ENCODE measurements at regions not wholly inside any gene's neighbourhood (a gene's known extent, or its start where the extent isn't known, plus 50 kb on each side); places are given as distances from the start of the nearest gene placed in this dataset.

GRCh38 chr3:20254268-20255117, 68.5 kb upstream of the SGO1 start:
- H3K4me1 ChIP-seq (ENCODE audit: control insufficient read depth in 2 of 3, insufficient read depth in 2 of 3, low read depth in 1 of 3, low read length in 3 of 3) = no peaks in the 10 kb centered on the region

GRCh38 chr3:20250786-20251185, 64.8 kb upstream of the SGO1 start:
- no peak for FAIRE-seq
- intact Hi-C loops (cut with DNase I) = no loop called here
- no peak overlapping the region for H3K9ac ChIP-seq (ENCODE audit: low read length in 3 of 3)
- H3K4me3 ChIP-seq (ENCODE audit: low read length in 3 of 3) = no peak overlapping the region
- TF ChIP-seq CTCF (IDR thresholded peaks at IDR 0.05; ENCODE audit: borderline replicate concordance, extremely low read depth, insufficient read depth) = no peak
- no peaks in the 10 kb centered on the region for H3K9me3 ChIP-seq (ENCODE audit: control insufficient read depth in 2 of 3, insufficient read depth in 1 of 3, low read length in 3 of 3)
- no peak overlapping the region for H3K27ac ChIP-seq (ENCODE audit: low read depth in 2 of 2, low read length in 2 of 2)
- H3K4me1 ChIP-seq (ENCODE audit: control insufficient read depth in 2 of 3, insufficient read depth in 2 of 3, low read depth in 1 of 3, low read length in 3 of 3) = no peaks in the 10 kb centered on the region
- DNase-seq = no peak
- H3K27me3 ChIP-seq (ENCODE audit: control insufficient read depth, insufficient read depth, low read length) = no peaks in the 10 kb centered on the region
- no peaks in the 10 kb centered on the region for H3K36me3 ChIP-seq (ENCODE audit: control insufficient read depth in 2 of 3, insufficient read depth in 3 of 3, low read length in 3 of 3)

More at GRCh38 chr3:20254268-20255117, 68.5 kb upstream of the SGO1 start:
- no peaks in the 10 kb centered on the region for H3K9me3 ChIP-seq (ENCODE audit: control insufficient read depth in 2 of 3, insufficient read depth in 1 of 3, low read length in 3 of 3)
- DNase-seq = peak in 1 of 5 donors; percentile 1
- no peak overlapping the region for H3K4me3 ChIP-seq (ENCODE audit: low read length in 3 of 3)
- H3K27me3 ChIP-seq (ENCODE audit: control insufficient read depth, insufficient read depth, low read length) = no peaks in the 10 kb centered on the region
- no peak overlapping the region for H3K9ac ChIP-seq (ENCODE audit: low read length in 3 of 3)
- no peak for TF ChIP-seq CTCF (IDR thresholded peaks at IDR 0.05; ENCODE audit: borderline replicate concordance, extremely low read depth, insufficient read depth)
- intact Hi-C loops (cut with DNase I) = no loop called here
- no peak overlapping the region for H3K27ac ChIP-seq (ENCODE audit: low read depth in 2 of 2, low read length in 2 of 2)
- no peak for FAIRE-seq
- H3K36me3 ChIP-seq (ENCODE audit: control insufficient read depth in 2 of 3, insufficient read depth in 3 of 3, low read length in 3 of 3) = no peaks in the 10 kb centered on the region

GRCh38 chr3:20250314-20250713, 64.3 kb upstream of the SGO1 start:
- Histone ChIP-seq H3K36me3 (ENCODE audit: control insufficient read depth in 2 of 3, insufficient read depth in 3 of 3, low read length in 3 of 3) (no peaks in the 10 kb centered on the region), H3K9ac (ENCODE audit: low read length in 3 of 3) (no peak overlapping the region), H3K27me3 (ENCODE audit: control insufficient read depth, insufficient read depth, low read length) (no peaks in the 10 kb centered on the region), H3K4me3 (ENCODE audit: low read length in 3 of 3) (no peak overlapping the region), H3K4me1 (ENCODE audit: control insufficient read depth in 2 of 3, insufficient read depth in 2 of 3, low read depth in 1 of 3, low read length in 3 of 3) (no peaks in the 10 kb centered on the region), H3K9me3 (ENCODE audit: control insufficient read depth in 2 of 3, insufficient read depth in 1 of 3, low read length in 3 of 3) (no peaks in the 10 kb centered on the region), H3K27ac (ENCODE audit: low read depth in 2 of 2, low read length in 2 of 2) (no peak overlapping the region)
- TF ChIP-seq CTCF (IDR thresholded peaks at IDR 0.05; ENCODE audit: borderline replicate concordance, extremely low read depth, insufficient read depth) = no peak
- FAIRE-seq = no peak
- no peak for DNase-seq
- intact Hi-C loops (cut with DNase I) = no loop called here
